HepG2 (cell line): ENCODE measurements at regions not wholly inside any gene's neighbourhood (a gene's known extent, or its start where the extent isn't known, plus 50 kb on each side); places are given as distances from the start of the nearest gene placed in this dataset.
A peak's percentile ranks its signal among the peaks of the same experiment; 100 is the strongest.

Experiments used
- HHEX ChIP-seq: IDR thresholded peaks from 2 replicates; pipeline ENCODE4 v1.6.1; 2016; ENCODE audit warnings: control low read depth
- HNF4A ChIP-seq: sonication (generic); formaldehyde crosslinking; IDR thresholded peaks from 2 replicates; pipeline ENCODE4 v1.4.0; 2020; ENCODE audit warnings: missing genetic modification reagents
- HOXA3 ChIP-seq: sonication (generic); formaldehyde crosslinking; IDR thresholded peaks from 2 replicates; pipeline ENCODE4 v1.5.0; 2020; ENCODE audit warnings: missing genetic modification reagents
- MIXL1 ChIP-seq: IDR thresholded peaks from 2 replicates; pipeline ENCODE4 v1.6.1; 2016
- MXI1 ChIP-seq: IDR thresholded peaks from 3 replicates; pipeline ENCODE4 v1.6.1; 2012; ENCODE audit warnings: low read depth, low read length, inconsistent platforms, borderline replicate concordance
- SAP130 ChIP-seq: IDR thresholded peaks from 2 replicates; pipeline ENCODE4 v1.6.1; 2016; ENCODE audit warnings: low read depth
- SIN3B ChIP-seq: fragments of 150-350 bp; IDR thresholded peaks from 2 replicates; pipeline ENCODE4 v1.6.1; 2014; ENCODE audit warnings: low read length
- SRF ChIP-seq: IDR thresholded peaks from 2 replicates; pipeline ENCODE4 v1.6.1; 2011; ENCODE audit warnings: mild to moderate bottlenecking, low read depth, low read length, moderate library complexity
- SSRP1 ChIP-seq: IDR thresholded peaks from 2 replicates; pipeline ENCODE4 v1.6.1; 2016; ENCODE audit warnings: control low read depth
- ZNF121 ChIP-seq: sonication (generic); formaldehyde crosslinking; IDR thresholded peaks from 2 replicates; pipeline ENCODE4 v1.5.0; 2020; ENCODE audit warnings: mild to moderate bottlenecking, missing genetic modification reagents
- ZNF292 ChIP-seq: sonication (generic); formaldehyde crosslinking; IDR thresholded peaks from 2 replicates; pipeline ENCODE4 v1.8.1; 2022; ENCODE audit warnings: mild to moderate bottlenecking, low read depth, missing genetic modification reagents, borderline replicate concordance
- ZNF441 ChIP-seq: sonication (generic); formaldehyde crosslinking; IDR thresholded peaks from 2 replicates; pipeline ENCODE4 v1.7.0; 2021; ENCODE audit warnings: missing genetic modification reagents, borderline replicate concordance
- ZNF792 ChIP-seq: IDR thresholded peaks from 2 replicates; pipeline ENCODE4 v1.6.1; 2016
- ZSCAN29 ChIP-seq: sonication (generic); formaldehyde crosslinking; conservative IDR thresholded peaks from 2 replicates; pipeline ENCODE4 v1.4.0; 2020; ENCODE audit warnings: mild to moderate bottlenecking, missing genetic modification reagents
- TF ChIP-seq, protein P1 (sequence below): sonication (generic); formaldehyde crosslinking; IDR thresholded peaks from 2 replicates; pipeline ENCODE4 v1.8.1; 2023; ENCODE audit warnings: mild to moderate bottlenecking, moderate library complexity, missing genetic modification reagents
- TF ChIP-seq, protein P2 (sequence below): sonication (generic); formaldehyde crosslinking; IDR thresholded peaks from 2 replicates; pipeline ENCODE4 v1.4.0; 2020; ENCODE audit warnings: missing genetic modification reagents
- TF ChIP-seq, protein P3 (sequence below): fragments of 450-650 bp; IDR thresholded peaks from 2 replicates; pipeline ENCODE4 v1.6.1; 2017
- TF ChIP-seq, protein P4 (sequence below): sonication (generic); formaldehyde crosslinking; IDR thresholded peaks from 2 replicates; pipeline ENCODE4 v1.5.0; 2020; ENCODE audit warnings: mild to moderate bottlenecking, missing genetic modification reagents, borderline replicate concordance
- TF ChIP-seq, protein P5 (sequence below): IDR thresholded peaks from 2 replicates; pipeline ENCODE4 v1.6.1; 2016; ENCODE audit warnings: low read depth, borderline replicate concordance
- TF ChIP-seq, protein P6 (sequence below): sonication (generic); formaldehyde crosslinking; conservative IDR thresholded peaks from 2 replicates; pipeline ENCODE4 v1.8.0; 2022; ENCODE audit warnings: mild to moderate bottlenecking, moderate library complexity, missing genetic modification reagents

DNA sequence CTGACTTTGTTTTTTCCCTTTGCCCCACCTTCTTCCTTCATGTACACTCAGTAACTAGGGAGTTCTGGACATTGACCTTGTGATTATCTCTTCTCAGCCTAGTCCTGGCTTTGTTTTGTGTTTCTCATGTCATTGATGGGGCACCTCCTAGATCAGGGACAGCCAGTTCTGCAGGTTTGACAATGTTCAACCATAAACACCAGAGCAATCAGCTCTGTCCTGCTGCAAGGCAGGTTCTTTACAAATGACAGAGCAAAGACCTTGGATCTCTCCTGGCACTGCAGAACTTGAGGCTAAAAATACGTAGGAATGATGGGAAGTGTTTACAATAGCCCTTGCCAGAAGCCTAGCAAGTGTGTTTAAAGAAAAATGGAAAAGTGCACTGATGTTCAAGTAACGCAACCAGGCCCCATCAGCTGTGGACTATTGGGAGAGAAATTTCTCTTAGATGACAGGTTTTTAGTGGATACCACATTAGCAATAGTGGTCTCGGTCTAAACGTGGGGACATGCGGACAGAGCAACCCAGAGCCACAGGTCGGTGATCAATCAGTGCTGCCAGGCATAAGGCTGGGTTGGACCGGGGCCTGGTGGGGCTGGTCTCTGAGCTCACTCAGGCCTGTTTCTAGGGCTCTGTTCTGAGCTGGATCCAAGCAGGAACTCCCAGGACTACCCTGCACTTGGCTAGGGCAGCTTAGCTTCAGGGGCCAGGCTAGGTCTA is 76.8 kb downstream of the SOWAHC start (continued):
- TF ChIP-seq, protein P1, sequence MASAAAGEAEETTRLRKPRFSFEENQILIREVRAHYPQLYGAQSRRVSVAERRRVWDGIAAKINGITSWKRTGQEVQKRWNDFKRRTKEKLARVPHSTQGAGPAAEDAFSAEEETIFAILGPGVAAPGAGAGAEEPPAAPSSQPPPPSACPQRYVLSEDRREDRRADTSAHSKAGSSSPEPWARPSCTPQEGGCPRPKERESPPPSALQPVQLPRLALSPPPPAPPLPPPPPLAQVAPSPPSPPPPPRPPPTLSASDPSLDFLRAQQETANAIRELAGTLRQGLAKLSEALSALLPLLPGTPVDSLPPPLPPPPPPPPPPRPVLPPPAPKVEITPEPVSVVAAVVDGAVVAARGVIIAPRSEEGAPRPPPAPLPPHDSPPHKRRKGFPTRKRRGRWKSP (CRISPR knock-in tag): peak; percentile 76; the same call in 1 of the 2 replicates
- TF ChIP-seq SIN3B: no peak
- peak; percentile 97 for TF ChIP-seq ZNF292 (CRISPR knock-in tag)
- TF ChIP-seq HNF4A: peak; percentile 94
- TF ChIP-seq, protein P2, sequence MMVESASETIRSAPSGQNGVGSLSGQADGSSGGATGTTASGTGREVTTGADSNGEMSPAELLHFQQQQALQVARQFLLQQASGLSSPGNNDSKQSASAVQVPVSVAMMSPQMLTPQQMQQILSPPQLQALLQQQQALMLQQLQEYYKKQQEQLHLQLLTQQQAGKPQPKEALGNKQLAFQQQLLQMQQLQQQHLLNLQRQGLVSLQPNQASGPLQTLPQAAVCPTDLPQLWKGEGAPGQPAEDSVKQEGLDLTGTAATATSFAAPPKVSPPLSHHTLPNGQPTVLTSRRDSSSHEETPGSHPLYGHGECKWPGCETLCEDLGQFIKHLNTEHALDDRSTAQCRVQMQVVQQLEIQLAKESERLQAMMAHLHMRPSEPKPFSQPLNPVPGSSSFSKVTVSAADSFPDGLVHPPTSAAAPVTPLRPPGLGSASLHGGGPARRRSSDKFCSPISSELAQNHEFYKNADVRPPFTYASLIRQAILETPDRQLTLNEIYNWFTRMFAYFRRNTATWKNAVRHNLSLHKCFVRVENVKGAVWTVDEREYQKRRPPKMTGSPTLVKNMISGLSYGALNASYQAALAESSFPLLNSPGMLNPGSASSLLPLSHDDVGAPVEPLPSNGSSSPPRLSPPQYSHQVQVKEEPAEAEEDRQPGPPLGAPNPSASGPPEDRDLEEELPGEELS (CRISPR knock-in tag): peak; percentile 94
- TF ChIP-seq, protein P3, sequence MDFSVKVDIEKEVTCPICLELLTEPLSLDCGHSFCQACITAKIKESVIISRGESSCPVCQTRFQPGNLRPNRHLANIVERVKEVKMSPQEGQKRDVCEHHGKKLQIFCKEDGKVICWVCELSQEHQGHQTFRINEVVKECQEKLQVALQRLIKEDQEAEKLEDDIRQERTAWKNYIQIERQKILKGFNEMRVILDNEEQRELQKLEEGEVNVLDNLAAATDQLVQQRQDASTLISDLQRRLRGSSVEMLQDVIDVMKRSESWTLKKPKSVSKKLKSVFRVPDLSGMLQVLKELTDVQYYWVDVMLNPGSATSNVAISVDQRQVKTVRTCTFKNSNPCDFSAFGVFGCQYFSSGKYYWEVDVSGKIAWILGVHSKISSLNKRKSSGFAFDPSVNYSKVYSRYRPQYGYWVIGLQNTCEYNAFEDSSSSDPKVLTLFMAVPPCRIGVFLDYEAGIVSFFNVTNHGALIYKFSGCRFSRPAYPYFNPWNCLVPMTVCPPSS: no peak
- TF ChIP-seq MXI1: 0 out of 3 replicates have a peak, but pooled peaks have one; percentile 22
- 0 out of 2 replicates have a peak, but pooled peaks have one; percentile 18 for TF ChIP-seq SSRP1 (CRISPR knock-in tag)
- TF ChIP-seq ZNF121 (CRISPR knock-in tag): no peak
- TF ChIP-seq ZSCAN29 (CRISPR knock-in tag): peak; percentile 81; the same call in 1 of the 2 replicates
- peak; percentile 66; the same call in 1 of the 2 replicates for TF ChIP-seq HOXA3 (CRISPR knock-in tag)
- TF ChIP-seq MIXL1 (CRISPR knock-in tag): peak; percentile 67; the same call in 1 of the 2 replicates
- TF ChIP-seq SAP130 (CRISPR knock-in tag): peak; percentile 88
- TF ChIP-seq, protein P4, sequence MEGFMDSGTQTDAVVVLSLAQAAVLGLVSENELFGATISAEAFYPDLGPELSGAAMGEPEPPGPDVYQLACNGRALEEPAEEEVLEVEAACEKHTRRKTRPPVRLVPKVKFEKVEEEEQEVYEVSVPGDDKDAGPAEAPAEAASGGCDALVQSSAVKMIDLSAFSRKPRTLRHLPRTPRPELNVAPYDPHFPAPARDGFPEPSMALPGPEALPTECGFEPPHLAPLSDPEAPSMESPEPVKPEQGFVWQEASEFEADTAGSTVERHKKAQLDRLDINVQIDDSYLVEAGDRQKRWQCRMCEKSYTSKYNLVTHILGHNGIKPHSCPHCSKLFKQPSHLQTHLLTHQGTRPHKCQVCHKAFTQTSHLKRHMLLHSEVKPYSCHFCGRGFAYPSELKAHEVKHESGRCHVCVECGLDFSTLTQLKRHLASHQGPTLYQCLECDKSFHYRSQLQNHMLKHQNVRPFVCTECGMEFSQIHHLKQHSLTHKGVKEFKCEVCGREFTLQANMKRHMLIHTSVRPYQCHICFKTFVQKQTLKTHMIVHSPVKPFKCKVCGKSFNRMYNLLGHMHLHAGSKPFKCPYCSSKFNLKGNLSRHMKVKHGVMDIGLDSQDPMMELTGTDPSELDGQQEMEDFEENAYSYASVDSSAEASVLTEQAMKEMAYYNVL (CRISPR knock-in tag): peak; percentile 96
- no peak for TF ChIP-seq SRF
- TF ChIP-seq, protein P5, sequence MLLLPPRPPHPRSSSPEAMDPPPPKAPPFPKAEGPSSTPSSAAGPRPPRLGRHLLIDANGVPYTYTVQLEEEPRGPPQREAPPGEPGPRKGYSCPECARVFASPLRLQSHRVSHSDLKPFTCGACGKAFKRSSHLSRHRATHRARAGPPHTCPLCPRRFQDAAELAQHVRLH (CRISPR knock-in tag): peak; percentile 70; the same call in 1 of the 2 replicates
- no peak; the same call in 1 of the 2 replicates for TF ChIP-seq HHEX (CRISPR knock-in tag)
- 0 out of 2 replicates have a peak, but pooled peaks have one; percentile 19 for TF ChIP-seq ZNF441 (CRISPR knock-in tag)
- TF ChIP-seq, protein P6, sequence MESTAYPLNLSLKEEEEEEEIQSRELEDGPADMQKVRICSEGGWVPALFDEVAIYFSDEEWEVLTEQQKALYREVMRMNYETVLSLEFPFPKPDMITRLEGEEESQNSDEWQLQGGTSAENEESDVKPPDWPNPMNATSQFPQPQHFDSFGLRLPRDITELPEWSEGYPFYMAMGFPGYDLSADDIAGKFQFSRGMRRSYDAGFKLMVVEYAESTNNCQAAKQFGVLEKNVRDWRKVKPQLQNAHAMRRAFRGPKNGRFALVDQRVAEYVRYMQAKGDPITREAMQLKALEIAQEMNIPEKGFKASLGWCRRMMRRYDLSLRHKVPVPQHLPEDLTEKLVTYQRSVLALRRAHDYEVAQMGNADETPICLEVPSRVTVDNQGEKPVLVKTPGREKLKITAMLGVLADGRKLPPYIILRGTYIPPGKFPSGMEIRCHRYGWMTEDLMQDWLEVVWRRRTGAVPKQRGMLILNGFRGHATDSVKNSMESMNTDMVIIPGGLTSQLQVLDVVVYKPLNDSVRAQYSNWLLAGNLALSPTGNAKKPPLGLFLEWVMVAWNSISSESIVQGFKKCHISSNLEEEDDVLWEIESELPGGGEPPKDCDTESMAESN (CRISPR knock-in tag): peak; percentile 14; the same call in 1 of the 2 replicates
- TF ChIP-seq ZNF792: peak; percentile 82; the same call in 1 of the 2 replicates
